ENCODE measurements at regions not wholly inside any gene's neighbourhood (a gene's known extent, or its start where the extent isn't known, plus 50 kb on each side); places are given as distances from the start of the nearest gene placed in this dataset.

DNA sequence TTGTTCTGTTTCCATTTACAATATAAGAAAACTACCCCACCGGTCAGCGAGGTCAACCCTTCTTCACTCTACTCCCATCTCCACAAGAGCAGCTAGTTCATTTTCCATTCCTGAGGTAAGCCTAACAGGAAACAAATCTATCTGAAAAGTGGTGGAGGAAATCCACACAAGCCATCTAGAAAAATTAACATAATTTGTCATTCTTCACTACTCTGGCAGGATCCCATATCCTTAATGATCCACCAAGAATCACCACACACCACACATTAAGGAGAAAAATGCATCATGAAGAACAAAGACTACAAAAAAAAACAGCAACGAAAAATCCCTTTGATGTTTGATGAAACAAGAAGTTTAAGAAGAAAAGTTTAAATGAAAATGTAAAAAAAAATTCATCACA lies 1771.0 kb downstream of the EFNA5 start:
- dilution Hi-C loops (cut with MboI; ENCODE audit: extremely low pct_ligation_motif_present, low sequenced_read_pairs) = no loop called here
- DNase-seq (ENCODE audit: low read depth, low spot score) = no peak

DNA sequence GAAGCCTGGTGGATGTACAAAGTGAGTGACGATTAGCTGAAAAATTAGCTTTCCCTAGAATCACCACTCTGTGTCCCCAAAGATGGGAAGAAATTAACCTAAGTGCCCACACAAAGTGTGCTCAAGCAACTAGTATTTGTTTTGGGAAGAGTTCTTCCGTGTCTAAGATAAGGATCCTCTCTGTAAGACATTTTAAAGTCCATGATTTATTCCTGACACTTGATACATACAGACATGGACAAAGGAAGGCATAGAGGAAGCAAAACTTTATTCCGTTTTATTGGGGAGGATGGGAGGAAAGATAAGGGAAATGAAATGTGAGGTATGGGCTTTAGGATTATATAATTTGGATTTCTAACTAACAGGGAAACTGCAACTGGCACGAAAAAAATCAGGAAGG lies 1772.6 kb downstream of the EFNA5 start:
- Histone ChIP-seq H3K27ac (ENCODE audit: insufficient read depth, low read depth, low read length) (no peak overlapping the region), H3K36me3 (ENCODE audit: control insufficient read depth in 2 of 2, extremely low read depth in 1 of 2, insufficient read depth in 2 of 2, low read length in 2 of 2) (no peaks in the 10 kb centered on the region), H3K27me3 (ENCODE audit: control insufficient read depth in 2 of 2, insufficient read depth in 2 of 2, low read length in 2 of 2) (no peaks in the 10 kb centered on the region), H3K9me3 (replicated peaks; ENCODE audit: control insufficient read depth, insufficient read depth, low read length) (no peaks in the 10 kb centered on the region), H4K20me1 (replicated peaks; ENCODE audit: control insufficient read depth, extremely low read depth, insufficient read depth, low read length) (no peaks in the 10 kb centered on the region), H3K4me3 (replicated peaks in 1 of 3; ENCODE audit: insufficient read depth in 1 of 3, low read depth in 1 of 3, low read length in 3 of 3) (no peak overlapping the region), H3K9me1 (replicated peaks; ENCODE audit: control insufficient read depth, extremely low read depth, insufficient read depth, low read length) (no peaks in the 10 kb centered on the region), H2AFZ (ENCODE audit: low read depth, low read length) (peak overlapping the region; percentile 23), H3K4me2 (ENCODE audit: insufficient read depth, low read length) (no peak overlapping the region), H3K79me2 (ENCODE audit: control insufficient read depth, insufficient read depth, low read length) (no peaks in the 10 kb centered on the region), H3K4me1 (ENCODE audit: control insufficient read depth, extremely low read depth, insufficient read depth, low read length) (no peaks in the 10 kb centered on the region), H3K9ac (replicated peaks; ENCODE audit: extremely low read depth, insufficient read depth, low read length) (no peak overlapping the region)
- no peak for TF ChIP-seq EZH2 (IDR thresholded peaks at IDR 0.05; ENCODE audit: borderline replicate concordance, low read depth, low read length, severe bottlenecking)
- no peak for TF ChIP-seq POLR2AphosphoS5 (IDR thresholded peaks at IDR 0.05; ENCODE audit: insufficient read depth, low read depth, low read length)
- ChIA-PET CTCF (no interaction called here), POLR2A (no interaction called here)
- dilution Hi-C loops (cut with MboI; ENCODE audit: extremely low pct_ligation_motif_present, low sequenced_read_pairs) = no loop called here
- FAIRE-seq (no peak), DNase-seq (ENCODE audit: low read depth, low spot score) (no peak)
- intact Hi-C loops (cut with micrococcal nuclease) = no loop called here
- no TSS peak for BruUV-seq (replicated peaks)

More for the DNA sequence above, 1771.0 kb downstream of the EFNA5 start:
- H3K27me3 ChIP-seq (ENCODE audit: control insufficient read depth in 2 of 2, insufficient read depth in 2 of 2, low read length in 2 of 2) = no peaks in the 10 kb centered on the region
- H3K4me2 ChIP-seq (ENCODE audit: insufficient read depth, low read length) = no peak overlapping the region
- intact Hi-C loops (cut with micrococcal nuclease) = no loop called here
- ChIA-PET POLR2A (no interaction called here), CTCF (interaction anchor here (1.0 kb wide), 1 partner anchor 9 kb away, joined by 3 read pairs; no protein-coding TSS in a partner anchor)
- H3K9me3 ChIP-seq (replicated peaks; ENCODE audit: control insufficient read depth, insufficient read depth, low read length) = no peaks in the 10 kb centered on the region
- H3K79me2 ChIP-seq (ENCODE audit: control insufficient read depth, insufficient read depth, low read length) = no peaks in the 10 kb centered on the region
- H3K9me1 ChIP-seq (replicated peaks; ENCODE audit: control insufficient read depth, extremely low read depth, insufficient read depth, low read length) = no peaks in the 10 kb centered on the region
- BruUV-seq (replicated peaks) = no TSS peak
- FAIRE-seq = no peak
- H3K4me1 ChIP-seq (ENCODE audit: control insufficient read depth, extremely low read depth, insufficient read depth, low read length) = no peaks in the 10 kb centered on the region
- H2AFZ ChIP-seq (ENCODE audit: low read depth, low read length) = no peak overlapping the region
- H3K4me3 ChIP-seq (replicated peaks in 1 of 3; ENCODE audit: insufficient read depth in 1 of 3, low read depth in 1 of 3, low read length in 3 of 3) = no peak overlapping the region
- no peak for TF ChIP-seq MYC (IDR thresholded peaks at IDR 0.05; ENCODE audit: low read depth, low read length)
- no peak overlapping the region for H3K9ac ChIP-seq (replicated peaks; ENCODE audit: extremely low read depth, insufficient read depth, low read length)
- H3K27ac ChIP-seq (ENCODE audit: insufficient read depth, low read depth, low read length) = no peak overlapping the region
- no peaks in the 10 kb centered on the region for H3K36me3 ChIP-seq (ENCODE audit: control insufficient read depth in 2 of 2, extremely low read depth in 1 of 2, insufficient read depth in 2 of 2, low read length in 2 of 2)
- H4K20me1 ChIP-seq (replicated peaks; ENCODE audit: control insufficient read depth, extremely low read depth, insufficient read depth, low read length) = no peaks in the 10 kb centered on the region

Data from endothelial cell of umbilical vein (primary cell).